ENCODE measurements at regions not wholly inside any gene's neighbourhood (a gene's known extent, or its start where the extent isn't known, plus 50 kb on each side); places are given as distances from the start of the nearest gene placed in this dataset.

- Histone ChIP-seq H3K9me3 (ENCODE audit: insufficient read depth in 2 of 2, low read depth in 1 of 2, low read length in 1 of 2) (no peaks in the 10 kb centered on the region), H2BK5ac (ENCODE audit: low read depth, low read length) (no peak overlapping the region), H3K9ac (replicated peaks in 1 of 4; ENCODE audit: extremely low read depth in 1 of 4, low read depth in 3 of 4, low read length in 3 of 4) (no peak overlapping the region), H4K8ac (ENCODE audit: extremely low read depth, insufficient read depth, low read length) (no peak overlapping the region), H3K4ac (replicated peaks; ENCODE audit: insufficient read length, low read depth, low read length) (no peak overlapping the region), H3K27ac (ENCODE audit: low read depth, low read length) (no peak overlapping the region), H3K14ac (ENCODE audit: insufficient read length) (no peak overlapping the region), H3K79me1 (ENCODE audit: low read depth, low read length) (no peaks in the 10 kb centered on the region), H2BK120ac (replicated peaks; ENCODE audit: low read depth, low read length) (no peak overlapping the region), H4K91ac (replicated peaks; ENCODE audit: insufficient read length, low read length) (no peak overlapping the region), H2AFZ (ENCODE audit: low read length) (peak overlapping the region; percentile 11; the same call in 1 of the 2 replicates), H2BK15ac (ENCODE audit: low read length) (no peak overlapping the region), H3K18ac (ENCODE audit: extremely low read depth, low read length) (no peak overlapping the region), H4K20me1 (replicated peaks in 1 of 2; ENCODE audit: control insufficient read depth in 1 of 2, insufficient read depth in 2 of 2, low read length in 2 of 2) (no peaks in the 10 kb centered on the region), H3K23me2 (ENCODE audit: low read depth, low read length) (no peaks in the 10 kb centered on the region), H2BK12ac (ENCODE audit: low read depth, low read length) (no peak overlapping the region), H3K27me3 (replicated peaks in 1 of 4; ENCODE audit: control insufficient read depth in 3 of 4, extremely low read depth in 1 of 4, insufficient read depth in 3 of 4, low read length in 3 of 4) (no peaks in the 10 kb centered on the region), H3K79me2 (ENCODE audit: control insufficient read depth in 1 of 2, insufficient read depth in 2 of 2, low read length in 2 of 2) (no peaks in the 10 kb centered on the region), H3K4me1 (replicated peaks in 1 of 4; ENCODE audit: control insufficient read depth in 3 of 4, insufficient read depth in 4 of 4, low read length in 3 of 4) (peaks cover 0 to 3% (median 0%) of the 10 kb centered on the region in 4 experiments; a peak in 2 of 7 replicates), H4K5ac (ENCODE audit: insufficient read length, low read depth, low read length) (no peak overlapping the region), H3K4me3 (ENCODE audit: extremely low read depth in 1 of 4, insufficient read depth in 2 of 4, low read depth in 3 of 4, low read length in 4 of 4) (no peak overlapping the region), H3K23ac (ENCODE audit: insufficient read length) (no peak overlapping the region), H2AK5ac (ENCODE audit: low read depth, low read length) (no peak overlapping the region), H3K36me3 (ENCODE audit: control insufficient read depth in 2 of 4, insufficient read depth in 4 of 4, low read length in 3 of 4) (no peaks in the 10 kb centered on the region), H2BK20ac (ENCODE audit: low read length) (no peak overlapping the region), H3K4me2 (ENCODE audit: insufficient read depth in 1 of 2, low read depth in 2 of 2, low read length in 2 of 2) (no peak overlapping the region), H3K56ac (replicated peaks; ENCODE audit: insufficient read length, low read depth, low read length) (no peak overlapping the region)
- 89% methylated on average over 10 of the region's 10 CpGs; no CpG with 5 or more reads in 1 of the 2 experiments for WGBS, 2 experiments (ENCODE audit: extremely low coverage in 1 of 2, insufficient coverage in 1 of 2, insufficient read length in 1 of 2, insufficient replicate concordance in 2 of 2, low coverage in 1 of 2, low lambda C conversion rate in 2 of 2, missing lambda C conversion rate in 1 of 2)
- CTCF ChIA-PET (ENCODE audit: partially characterized antibody), result interaction anchor here (0.7 to 1.1 kb wide), 2 partner anchors 9 to 489 kb away, joined by 3 to 4 read pairs; no protein-coding TSS in a partner anchor
- TF ChIP-seq SIRT6 (IDR thresholded peaks at IDR 0.05; ENCODE audit: low read length) (no peak), EGR1 (IDR thresholded peaks at IDR 0.05; ENCODE audit: borderline replicate concordance, low read depth, low read length) (no peak), CBX8 (IDR thresholded peaks at IDR 0.05; ENCODE audit: borderline replicate concordance, low read depth, low read length) (no peak), GTF2F1 (IDR thresholded peaks at IDR 0.05; ENCODE audit: borderline replicate concordance, low read depth, low read length) (no peak), HDAC2 (IDR thresholded peaks at IDR 0.05; ENCODE audit: borderline replicate concordance in 1 of 2, low read depth in 2 of 2, low read length in 2 of 2) (no peak), FOSL1 (IDR thresholded peaks at IDR 0.05; ENCODE audit: insufficient read depth, low read depth, low read length) (no peak)
- POLR2A ChIA-PET (ENCODE audit: partially characterized antibody), result no interaction called here
- no peak for DNase-seq (ENCODE audit: low read depth in 1 of 2, low spot score in 2 of 2)
- no peak for FAIRE-seq
Observed at GRCh38 chr1:113226148-113226547, 153.2 kb downstream of the LRIG2 start.

All from H1 (cell line).